K562 (cell line): ENCODE measurements at regions not wholly inside any gene's neighbourhood (a gene's known extent, or its start where the extent isn't known, plus 50 kb on each side); places are given as distances from the start of the nearest gene placed in this dataset.

Source experiments
- ATAC-seq: fragments of 200-7000 bp; cut with Tn5 transposase; 3 replicates; pipeline ENCODE4 v1.9.1; 2020; ENCODE audit warnings: moderate library complexity
- BruUV-seq: library from RNA; stranded (reverse); fragments of 400-500 nt; replicated peaks from 2 replicates; lab custom pipeline; 2021; lab: Mats Ljungman, UMichigan
- CTCF ChIA-PET: fragments of 300-600 bp; formaldehyde crosslinking; extraction: SDS; loops from one replicate; lab custom pipeline; 2021; ENCODE audit warnings: low intra/inter-chr PET ratio; lab: Yijun Ruan, JAX
- POLR2A ChIA-PET: fragments of 300-600, 350-650 bp; sonication (Branson Sonifier 250); formaldehyde crosslinking; extraction: SDS; loops from one replicate; lab custom pipeline; 2021; ENCODE audit warnings: antibody characterized with exemption, inconsistent platforms; lab: Yijun Ruan, JAX
- DNase-seq, 4 experiments: peaks; one replicate each; pipeline versions ENCODE4 v3.0.0 to v3.0.0-alpha.2; 2011 to 2018; ENCODE audit warnings: low spot score in 3 of 4, mixed read lengths in 3 of 4; ENCODE audit errors: extremely low read depth in 1 of 4
- FAIRE-seq: peaks from 2 replicates; lab custom pipeline; 2011; peaks lifted over from hg19 to GRCh38; lab: Jason Lieb, UNC
- H2AFZ ChIP-seq: 2 replicates; pipeline ENCODE4 v1.6.0; 2011; ENCODE audit warnings: low read depth, low read length, control low read depth, inconsistent platforms
- H3K27ac ChIP-seq: fragments of 200-600 bp; 3 replicates; pipeline ENCODE4 v1.8.0; 2011; ENCODE audit warnings: low read depth, mild to moderate bottlenecking, control low read depth, inconsistent platforms, low read length, moderate library complexity, mixed read lengths; ENCODE audit errors: extremely low read depth
- H3K27me3 ChIP-seq, 2 experiments: fragments of 300-600 bp in 1 of 2; 2 replicates in 1 of 2; 3 replicates in 1 of 2; pipeline versions ENCODE4 v1.6.0 to v1.8.0; 2011; ENCODE audit warnings: inconsistent platforms in 2 of 2, low read length in 2 of 2, mild to moderate bottlenecking in 1 of 2, mixed read lengths in 1 of 2, moderate library complexity in 1 of 2; ENCODE audit not compliant: control insufficient read depth in 2 of 2, insufficient read depth in 2 of 2
- H3K36me3 ChIP-seq: fragments of 300-600 bp; 3 replicates; pipeline ENCODE4 v1.8.0; 2011; ENCODE audit warnings: mild to moderate bottlenecking, low read length, inconsistent platforms; ENCODE audit not compliant: control insufficient read depth, insufficient read depth
- H3K4me1 ChIP-seq, 2 experiments: fragments of 200-600 bp in 1 of 2; replicated peaks in 1 of 2; 2 replicates in 1 of 2; 3 replicates in 1 of 2; pipeline versions ENCODE4 v1.5.1 to v1.8.0; 2011; ENCODE audit warnings: inconsistent platforms in 2 of 2, low read length in 2 of 2, mild to moderate bottlenecking in 1 of 2, mixed read lengths in 1 of 2, moderate library complexity in 1 of 2; ENCODE audit not compliant: control insufficient read depth in 2 of 2, insufficient read depth in 2 of 2
- H3K4me2 ChIP-seq: 2 replicates; pipeline ENCODE4 v1.6.1; 2011; ENCODE audit warnings: low read length, control low read depth, inconsistent platforms, mixed read lengths; ENCODE audit not compliant: insufficient read depth
- H3K4me3 ChIP-seq: fragments of 200-600 bp; sonication (generic), shearing (Covaris generic); 2 replicates; pipeline ENCODE4 v1.5.1; 2016; ENCODE audit warnings: control low read depth, inconsistent platforms
- H3K79me2 ChIP-seq: fragments of 200-600 bp; 3 replicates; pipeline ENCODE4 v1.8.0; 2011; ENCODE audit warnings: low read length, inconsistent platforms; ENCODE audit not compliant: control insufficient read depth, insufficient read depth
- H3K9ac ChIP-seq, 2 experiments: 2 replicates each; pipeline versions ENCODE4 v1.6.0 to v1.6.1; 2011; ENCODE audit warnings: low read depth in 2 of 2, low read length in 2 of 2, control low read depth in 1 of 2, inconsistent platforms in 1 of 2, mild to moderate bottlenecking in 1 of 2, mixed read lengths in 1 of 2; ENCODE audit not compliant: insufficient read depth in 1 of 2
- H3K9me1 ChIP-seq: one replicate; pipeline ENCODE4 v1.6.0; 2011; ENCODE audit warnings: inconsistent platforms, mild to moderate bottlenecking, low read length, moderate library complexity; ENCODE audit not compliant: control insufficient read depth, insufficient read depth
- H3K9me3 ChIP-seq: replicated peaks from 2 replicates; pipeline ENCODE4 v1.5.1; 2011; ENCODE audit warnings: low read depth, low read length, inconsistent platforms; ENCODE audit not compliant: control insufficient read depth, insufficient read depth
- H4K20me1 ChIP-seq: replicated peaks from 2 replicates; pipeline ENCODE4 v1.6.1; 2011; ENCODE audit warnings: low read length, inconsistent platforms, mixed read lengths; ENCODE audit not compliant: control insufficient read depth, insufficient read depth
- BCLAF1 ChIP-seq, 2 experiments: fragments of 450-650 bp in 1 of 2; IDR thresholded peaks; 2 replicates each; pipeline ENCODE4 v1.6.1; 2011 to 2017; ENCODE audit warnings: low read depth in 2 of 2, antibody characterized with exemption in 1 of 2, borderline replicate concordance in 1 of 2, low read length in 1 of 2, mild to moderate bottlenecking in 1 of 2, mixed read lengths in 1 of 2; ENCODE audit not compliant: control insufficient read depth in 1 of 2
- E2F5 ChIP-seq: sonication (generic); formaldehyde crosslinking; IDR thresholded peaks from 2 replicates; pipeline ENCODE4 v1.8.0; 2022; ENCODE audit warnings: mild to moderate bottlenecking, missing genetic modification reagents
- ETV5 ChIP-seq: sonication (generic); formaldehyde crosslinking; IDR thresholded peaks from 2 replicates; pipeline ENCODE4 v1.4.0; 2020; ENCODE audit warnings: low read depth, mild to moderate bottlenecking, missing genetic modification reagents
- GABPB2 ChIP-seq: fragments of 250-450 bp; sonication (Bioruptor Pico); conservative IDR thresholded peaks from 2 replicates; pipeline ENCODE4 v1.5.1; 2021; ENCODE audit warnings: mild to moderate bottlenecking
- HNRNPH1 ChIP-seq: fragments of 200-400 bp; formaldehyde crosslinking; optimal IDR thresholded peaks from 2 replicates; pipeline ENCODE3; 2017; ENCODE audit warnings: low read depth, mild to moderate bottlenecking, low read length, moderate library complexity
- PCBP1 ChIP-seq: fragments of 200-400 bp; formaldehyde crosslinking; IDR thresholded peaks from 2 replicates; pipeline ENCODE4 v1.6.1; 2018; ENCODE audit warnings: mild to moderate bottlenecking, low read depth, low read length; ENCODE audit not compliant: poor library complexity, severe bottlenecking
- PHF8 ChIP-seq: fragments of 200-600 bp; sonication (generic); IDR thresholded peaks from 2 replicates; pipeline ENCODE4 v1.6.1; 2012; ENCODE audit warnings: mixed run types, mild to moderate bottlenecking, inconsistent platforms, low read length, moderate library complexity, borderline replicate concordance
- SREBF2 ChIP-seq: sonication (generic); formaldehyde crosslinking; IDR thresholded peaks from 2 replicates; pipeline ENCODE4 v1.4.0; 2020; ENCODE audit warnings: mild to moderate bottlenecking, missing genetic modification reagents
- ZBTB43 ChIP-seq: sonication (generic); formaldehyde crosslinking; IDR thresholded peaks from 2 replicates; pipeline ENCODE4 v1.8.0; 2023; ENCODE audit warnings: mild to moderate bottlenecking, missing genetic modification reagents
- ZNF316 ChIP-seq: fragments of 450-650 bp; IDR thresholded peaks from 2 replicates; pipeline ENCODE4 v1.6.1; 2016
- ZNF695 ChIP-seq: fragments of 450-650 bp; formaldehyde crosslinking; IDR thresholded peaks from 2 replicates; pipeline ENCODE4 v1.4.0; 2020; ENCODE audit warnings: mild to moderate bottlenecking, moderate library complexity
- ZNF707 ChIP-seq: fragments of 250-450 bp; sonication (Bioruptor Pico); conservative IDR thresholded peaks from 2 replicates; pipeline ENCODE4 v1.8.0; 2022; ENCODE audit warnings: inconsistent platforms, mild to moderate bottlenecking, moderate library complexity
- WGBS: fragments of 100-300 bp; shearing (Covaris generic); methylation state at CpG from one replicate; pipeline ENCODE4 v1.1.6; 2016; ENCODE audit warnings: low coverage, mixed read lengths; ENCODE audit not compliant: insufficient coverage; ENCODE audit errors: missing lambda C conversion rate; 5-methylcytosine and 5-hydroxymethylcytosine counted together
- in situ Hi-C: fragments of 300-500 bp; cut with MboI; formaldehyde crosslinking; loops from 4 replicates; pipeline ENCODE4 v1.15.0; 2018; ENCODE audit warnings: inconsistent platforms, mixed read lengths
- intact Hi-C: fragments of 100-400 bp; cut with micrococcal nuclease; formaldehyde crosslinking; loops from 2 replicates; pipeline ENCODE4 v1.14.2; 2022
- TF ChIP-seq, protein P1 (sequence below): IDR thresholded peaks from 2 replicates; pipeline ENCODE4 v1.6.1; 2016; ENCODE audit warnings: missing genetic modification characterization, missing compliant biosample characterization
- TF ChIP-seq, protein P2 (sequence below), 3 experiments: fragments of 200-800 bp in 1 of 3; sonication (Bioruptor generic) in 1 of 3; sonication (generic) in 1 of 3; formaldehyde crosslinking in 1 of 3; IDR thresholded peaks; 2 replicates each; pipeline versions ENCODE4 v1.6.1 to v1.8.0; 2016 to 2022; ENCODE audit warnings: mild to moderate bottlenecking in 2 of 3, missing compliant biosample characterization in 2 of 3, missing genetic modification characterization in 2 of 3, missing genetic modification reagents in 1 of 3

- BruUV-seq, result no TSS peak
- ChIA-PET CTCF (no interaction called here), POLR2A (interaction anchor here (1.3 kb wide), 1 partner anchor 13 kb away, joined by 5 read pairs; no protein-coding TSS in a partner anchor)
- intact Hi-C loops, result no loop called here
- in situ Hi-C loops, result no loop called here
- H3K4me1 ChIP-seq, result no peaks in the 10 kb centered on the region
- DNase-seq, result no peak
- no peak for FAIRE-seq
- no peaks in the 10 kb centered on the region for H3K27me3 ChIP-seq
- H4K20me1 ChIP-seq, result no peaks in the 10 kb centered on the region
- H3K36me3 ChIP-seq, result no peaks in the 10 kb centered on the region
- no peak overlapping the region for H3K4me2 ChIP-seq
- H3K4me3 ChIP-seq, result no peak overlapping the region
- H3K27ac ChIP-seq, result no peak overlapping the region
- no peaks in the 10 kb centered on the region for H3K9me1 ChIP-seq
- ATAC-seq, result no peak
- H3K9me3 ChIP-seq, result no peaks in the 10 kb centered on the region
- H3K9ac ChIP-seq, result no peak overlapping the region
- no peaks in the 10 kb centered on the region for H3K79me2 ChIP-seq
- WGBS, result 4% methylated on average over 4 of the region's 4 CpGs
- H2AFZ ChIP-seq, result no peak overlapping the region
- TF ChIP-seq HNRNPH1 (no peak), GABPB2 (CRISPR knock-in tag) (no peak), ETV5 (no peak), PCBP1 (no peak), E2F5 (no peak), PHF8 (no peak), BCLAF1 (IDR thresholded peaks at IDR 0.05; ENCODE audit: borderline replicate concordance in 1 of 2, control insufficient read depth in 1 of 2, low read depth in 2 of 2, low read length in 1 of 2) (no peak), SREBF2 (CRISPR knock-in tag) (no peak), ZNF707 (no peak), ZBTB43 (CRISPR knock-in tag) (no peak), ZNF695 (CRISPR knock-in tag) (no peak), ZNF316 (no peak)
- TF ChIP-seq, protein P1, sequence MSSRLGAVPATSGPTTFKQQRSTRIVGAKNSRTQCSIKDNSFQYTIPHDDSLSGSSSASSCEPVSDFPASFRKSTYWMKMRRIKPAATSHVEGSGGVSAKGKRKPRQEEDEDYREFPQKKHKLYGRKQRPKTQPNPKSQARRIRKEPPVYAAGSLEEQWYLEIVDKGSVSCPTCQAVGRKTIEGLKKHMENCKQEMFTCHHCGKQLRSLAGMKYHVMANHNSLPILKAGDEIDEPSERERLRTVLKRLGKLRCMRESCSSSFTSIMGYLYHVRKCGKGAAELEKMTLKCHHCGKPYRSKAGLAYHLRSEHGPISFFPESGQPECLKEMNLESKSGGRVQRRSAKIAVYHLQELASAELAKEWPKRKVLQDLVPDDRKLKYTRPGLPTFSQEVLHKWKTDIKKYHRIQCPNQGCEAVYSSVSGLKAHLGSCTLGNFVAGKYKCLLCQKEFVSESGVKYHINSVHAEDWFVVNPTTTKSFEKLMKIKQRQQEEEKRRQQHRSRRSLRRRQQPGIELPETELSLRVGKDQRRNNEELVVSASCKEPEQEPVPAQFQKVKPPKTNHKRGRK (tag), result no peak
- TF ChIP-seq, protein P2, sequence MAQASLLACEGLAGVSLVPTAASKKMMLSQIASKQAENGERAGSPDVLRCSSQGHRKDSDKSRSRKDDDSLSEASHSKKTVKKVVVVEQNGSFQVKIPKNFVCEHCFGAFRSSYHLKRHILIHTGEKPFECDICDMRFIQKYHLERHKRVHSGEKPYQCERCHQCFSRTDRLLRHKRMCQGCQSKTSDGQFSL (CRISPR knock-in tag; IDR thresholded peaks at IDR 0.05), result no peak
- TF ChIP-seq, protein P2 (tag; IDR thresholded peaks at IDR 0.05), result no peak
Measured at GRCh38 chr20:4626228-4626627, 60.0 kb upstream of the PRNP start.
